ENCODE measurements at regions not wholly inside any gene's neighbourhood (a gene's known extent, or its start where the extent isn't known, plus 50 kb on each side); places are given as distances from the start of the nearest gene placed in this dataset.

GRCh38 chr9:78607853-78608252 is 310.9 kb downstream of the PSAT1 start:
- no peaks in the 10 kb centered on the region for H3K36me3 Mint-ChIP-seq (ENCODE audit: low read depth)
- ChIA-PET POLR2A (no interaction called here), CTCF (no interaction called here)
- no peak overlapping the region for H3K27ac Mint-ChIP-seq
- DNase-seq: no peak
- H3K9me3 Mint-ChIP-seq: no peaks in the 10 kb centered on the region
- no peaks in the 10 kb centered on the region for H3K4me1 Mint-ChIP-seq
- no peak overlapping the region for H3K4me3 Mint-ChIP-seq
- no peaks in the 10 kb centered on the region for H3K27me3 Mint-ChIP-seq

GRCh38 chr9:78609450-78609849 is 312.5 kb downstream of the PSAT1 start:
- no peaks in the 10 kb centered on the region for H3K36me3 Mint-ChIP-seq (ENCODE audit: low read depth)
- no peaks in the 10 kb centered on the region for H3K9me3 Mint-ChIP-seq
- CTCF ChIA-PET: no interaction called here
- H3K4me3 Mint-ChIP-seq: no peak overlapping the region
- H3K27me3 Mint-ChIP-seq: no peaks in the 10 kb centered on the region
- POLR2A ChIA-PET: no interaction called here
- no peaks in the 10 kb centered on the region for H3K4me1 Mint-ChIP-seq
- no peak for DNase-seq
- no peak overlapping the region for H3K27ac Mint-ChIP-seq

GRCh38 chr9:78612091-78612490 is 315.2 kb downstream of the PSAT1 start:
- Mint-ChIP-seq H3K4me1 (no peaks in the 10 kb centered on the region), H3K36me3 (ENCODE audit: low read depth) (no peaks in the 10 kb centered on the region), H3K27ac (no peak overlapping the region), H3K4me3 (no peak overlapping the region), H3K27me3 (no peaks in the 10 kb centered on the region), H3K9me3 (no peaks in the 10 kb centered on the region)
- ChIA-PET POLR2A (no interaction called here), CTCF (no interaction called here)
- DNase-seq: no peak

- H3K36me3 Mint-ChIP-seq (ENCODE audit: low read depth): no peaks in the 10 kb centered on the region
- no peak overlapping the region for H3K4me3 Mint-ChIP-seq
- H3K4me1 Mint-ChIP-seq: no peaks in the 10 kb centered on the region
Observed at GRCh38 chr9:78613006-78613405, 316.1 kb downstream of the PSAT1 start.

GRCh38 chr9:78614892-78615291 is 318.0 kb downstream of the PSAT1 start:
- no peak overlapping the region for H3K27ac Mint-ChIP-seq
- no peaks in the 10 kb centered on the region for H3K27me3 Mint-ChIP-seq
- H3K4me1 Mint-ChIP-seq: no peaks in the 10 kb centered on the region
- no peaks in the 10 kb centered on the region for H3K36me3 Mint-ChIP-seq (ENCODE audit: low read depth)
- CTCF ChIA-PET: no interaction called here
- no peak for DNase-seq
- H3K4me3 Mint-ChIP-seq: no peak overlapping the region
- POLR2A ChIA-PET: no interaction called here
- H3K9me3 Mint-ChIP-seq: no peaks in the 10 kb centered on the region

More at GRCh38 chr9:78613006-78613405, 316.1 kb downstream of the PSAT1 start:
- no peak for DNase-seq
- CTCF ChIA-PET: no interaction called here
- Mint-ChIP-seq H3K27ac (no peak overlapping the region), H3K9me3 (no peaks in the 10 kb centered on the region), H3K27me3 (no peaks in the 10 kb centered on the region)
- POLR2A ChIA-PET: no interaction called here

- H3K9me3 Mint-ChIP-seq: no peaks in the 10 kb centered on the region
- CTCF ChIA-PET: no interaction called here
- no peak for DNase-seq
Observed at GRCh38 chr9:78615372-78615771, 318.4 kb downstream of the PSAT1 start.

GRCh38 chr9:78618735-78619134 is 321.8 kb downstream of the PSAT1 start:
- Mint-ChIP-seq H3K27me3 (no peaks in the 10 kb centered on the region), H3K4me3 (no peak overlapping the region), H3K9me3 (no peaks in the 10 kb centered on the region), H3K27ac (no peak overlapping the region), H3K36me3 (ENCODE audit: low read depth) (no peaks in the 10 kb centered on the region), H3K4me1 (no peaks in the 10 kb centered on the region)
- no peak for DNase-seq
- ChIA-PET CTCF (no interaction called here), POLR2A (no interaction called here)

More at GRCh38 chr9:78615372-78615771, 318.4 kb downstream of the PSAT1 start:
- POLR2A ChIA-PET: no interaction called here
- Mint-ChIP-seq H3K27me3 (no peaks in the 10 kb centered on the region), H3K36me3 (ENCODE audit: low read depth) (no peaks in the 10 kb centered on the region), H3K4me1 (no peaks in the 10 kb centered on the region), H3K4me3 (no peak overlapping the region), H3K27ac (no peak overlapping the region)

- Mint-ChIP-seq H3K4me3 (no peak overlapping the region), H3K9me3 (no peaks in the 10 kb centered on the region), H3K27ac (no peak overlapping the region), H3K36me3 (ENCODE audit: low read depth) (no peaks in the 10 kb centered on the region), H3K4me1 (no peaks in the 10 kb centered on the region), H3K27me3 (no peaks in the 10 kb centered on the region)
- ChIA-PET POLR2A (no interaction called here), CTCF (no interaction called here)
- no peak for DNase-seq
Observed at GRCh38 chr9:78620303-78620702, 323.4 kb downstream of the PSAT1 start.

- Mint-ChIP-seq H3K27me3 (no peaks in the 10 kb centered on the region), H3K27ac (no peak overlapping the region), H3K4me1 (no peaks in the 10 kb centered on the region), H3K4me3 (no peak overlapping the region), H3K9me3 (no peaks in the 10 kb centered on the region), H3K36me3 (ENCODE audit: low read depth) (no peaks in the 10 kb centered on the region)
- ChIA-PET CTCF (no interaction called here), POLR2A (no interaction called here)
- no peak for DNase-seq
Observed at GRCh38 chr9:78620764-78621163, 323.8 kb downstream of the PSAT1 start.

GRCh38 chr9:78622126-78622525 is 325.2 kb downstream of the PSAT1 start:
- Mint-ChIP-seq H3K27ac (no peak overlapping the region), H3K4me1 (no peaks in the 10 kb centered on the region), H3K36me3 (ENCODE audit: low read depth) (no peaks in the 10 kb centered on the region), H3K4me3 (no peak overlapping the region), H3K27me3 (no peaks in the 10 kb centered on the region), H3K9me3 (no peaks in the 10 kb centered on the region)
- no peak for DNase-seq
- ChIA-PET POLR2A (no interaction called here), CTCF (no interaction called here)

GRCh38 chr9:78626971-78627370 is 330.0 kb downstream of the PSAT1 start:
- Mint-ChIP-seq H3K9me3 (no peaks in the 10 kb centered on the region), H3K27me3 (no peaks in the 10 kb centered on the region), H3K4me1 (no peaks in the 10 kb centered on the region), H3K36me3 (ENCODE audit: low read depth) (no peaks in the 10 kb centered on the region), H3K4me3 (no peak overlapping the region), H3K27ac (no peak overlapping the region)
- no peak for DNase-seq
- ChIA-PET CTCF (no interaction called here), POLR2A (no interaction called here)

GRCh38 chr9:78630966-78631365 is 334.0 kb downstream of the PSAT1 start:
- Mint-ChIP-seq H3K4me1 (no peaks in the 10 kb centered on the region), H3K4me3 (no peak overlapping the region), H3K27ac (no peak overlapping the region), H3K36me3 (ENCODE audit: low read depth) (no peaks in the 10 kb centered on the region), H3K27me3 (no peaks in the 10 kb centered on the region), H3K9me3 (no peaks in the 10 kb centered on the region)
- DNase-seq: no peak
- ChIA-PET POLR2A (no interaction called here), CTCF (no interaction called here)

- no peak for DNase-seq
- ChIA-PET POLR2A (no interaction called here), CTCF (no interaction called here)
- Mint-ChIP-seq H3K27me3 (no peaks in the 10 kb centered on the region), H3K4me3 (no peak overlapping the region), H3K9me3 (no peaks in the 10 kb centered on the region), H3K4me1 (no peaks in the 10 kb centered on the region), H3K27ac (no peak overlapping the region), H3K36me3 (ENCODE audit: low read depth) (no peaks in the 10 kb centered on the region)
Observed at GRCh38 chr9:78640728-78641127, 343.8 kb downstream of the PSAT1 start.

GRCh38 chr9:78644359-78644758 is 347.4 kb downstream of the PSAT1 start:
- Mint-ChIP-seq H3K4me1 (no peaks in the 10 kb centered on the region), H3K4me3 (no peak overlapping the region), H3K27me3 (no peaks in the 10 kb centered on the region), H3K36me3 (ENCODE audit: low read depth) (no peaks in the 10 kb centered on the region), H3K9me3 (peaks cover 1% of the 10 kb centered on the region), H3K27ac (no peak overlapping the region)
- ChIA-PET CTCF (no interaction called here), POLR2A (no interaction called here)
- DNase-seq: no peak

- POLR2A ChIA-PET: no interaction called here
- no peak overlapping the region for H3K4me3 Mint-ChIP-seq
- H3K9me3 Mint-ChIP-seq: no peaks in the 10 kb centered on the region
- no peak for DNase-seq
- no peak overlapping the region for H3K27ac Mint-ChIP-seq
- no peaks in the 10 kb centered on the region for H3K27me3 Mint-ChIP-seq
- CTCF ChIA-PET: no interaction called here
- H3K4me1 Mint-ChIP-seq: no peaks in the 10 kb centered on the region
- no peaks in the 10 kb centered on the region for H3K36me3 Mint-ChIP-seq (ENCODE audit: low read depth)
Observed at GRCh38 chr9:78654324-78654723, 357.4 kb downstream of the PSAT1 start.
